Testis (tissue), 2 donors: ENCODE measurements at regions not wholly inside any gene's neighbourhood (a gene's known extent, or its start where the extent isn't known, plus 50 kb on each side); places are given as distances from the start of the nearest gene placed in this dataset.

Source experiments
- DNase-seq: peaks from one replicate; pipeline ENCODE4 v3.0.0-alpha.2; 2019
- H3K27ac ChIP-seq, 2 donors: fragments of 200-600 bp; sonication (generic); one replicate each; pipeline ENCODE4 v1.5.1; 2019
- H3K27me3 ChIP-seq: fragments of 200-600 bp; sonication (generic); one replicate; pipeline ENCODE4 v1.5.1; 2019
- H3K36me3 ChIP-seq: fragments of 200-600 bp; sonication (generic); one replicate; pipeline ENCODE4 v1.5.1; 2017; ENCODE audit warnings: low read depth; ENCODE audit errors: missing control alignments
- H3K4me1 ChIP-seq: fragments of 200-600 bp; sonication (generic); one replicate; pipeline ENCODE4 v1.5.1; 2019
- H3K4me3 ChIP-seq, 2 donors: fragments of 200-600 bp; sonication (generic); one replicate each; pipeline ENCODE4 v1.5.1; 2017 to 2019
- H3K9me3 ChIP-seq: fragments of 200-600 bp; sonication (generic); one replicate; pipeline ENCODE4 v1.5.1; 2017
- CTCF ChIP-seq, 3 experiments: fragments of 450-650 bp in 2 of 3; fragments of 200-600 bp in 1 of 3; sonication (generic) in 1 of 3; IDR thresholded peaks; one replicate each; pipeline ENCODE4 v1.5.1; 2016 to 2019; ENCODE audit warnings: antibody characterized with exemption in 3 of 3, mild to moderate bottlenecking in 2 of 3, moderate library complexity in 1 of 3
- POLR2A ChIP-seq: fragments of 450-650 bp; IDR thresholded peaks from one replicate; pipeline ENCODE4 v1.6.1; 2017; ENCODE audit warnings: antibody characterized with exemption, mild to moderate bottlenecking, moderate library complexity
- WGBS, 2 donors: methylation state at CpG; one replicate each; pipeline ENCODE4 v1.1.5; 2018; 5-methylcytosine and 5-hydroxymethylcytosine counted together
- intact Hi-C: fragments of 100-400 bp; cut with DNase I; formaldehyde crosslinking; loops from one replicate; pipeline ENCODE4 v1.15.1; 2023; ENCODE audit warnings: low total_unique reads

- TF ChIP-seq POLR2A (no peak), CTCF (IDR thresholded peaks at IDR 0.05) (no peak)
- no peaks in the 10 kb centered on the region for H3K36me3 ChIP-seq
Observed at GRCh38 chr2:193894081-193894480, 1699.3 kb upstream of the TMEFF2 start.

GRCh38 chr2:193891023-193891422 lies 1696.3 kb upstream of the TMEFF2 start:
- H3K4me1 ChIP-seq, result no peaks in the 10 kb centered on the region
- TF ChIP-seq CTCF (IDR thresholded peaks at IDR 0.05) (no peak), POLR2A (no peak)
- no peak for DNase-seq
- no peaks in the 10 kb centered on the region for H3K36me3 ChIP-seq
- no peak overlapping the region for H3K27ac ChIP-seq
- H3K4me3 ChIP-seq, result no peak overlapping the region
- no peaks in the 10 kb centered on the region for H3K27me3 ChIP-seq
- intact Hi-C loops, result no loop called here
- H3K9me3 ChIP-seq, result no peaks in the 10 kb centered on the region
- WGBS, 2 donors, result 83 to 90% methylated on average over 2 of the region's 2 CpGs

More at GRCh38 chr2:193894081-193894480, 1699.3 kb upstream of the TMEFF2 start:
- Histone ChIP-seq H3K9me3 (no peaks in the 10 kb centered on the region), H3K4me1 (no peaks in the 10 kb centered on the region), H3K4me3 (no peak overlapping the region), H3K27ac (no peak overlapping the region), H3K27me3 (no peaks in the 10 kb centered on the region)
- intact Hi-C loops, result no loop called here
- no peak for DNase-seq
- WGBS, 2 donors, result 69 to 76% methylated on average over 1 of the region's 1 CpG

GRCh38 chr2:193885419-193885818 lies 1690.7 kb upstream of the TMEFF2 start:
- H3K4me1 ChIP-seq, result no peaks in the 10 kb centered on the region
- no peak for DNase-seq
- H3K27me3 ChIP-seq, result no peaks in the 10 kb centered on the region
- 96 to 100% methylated on average over 1 of the region's 1 CpG for WGBS, 2 donors
- no peaks in the 10 kb centered on the region for H3K36me3 ChIP-seq
- H3K27ac ChIP-seq, result no peak overlapping the region
- intact Hi-C loops, result no loop called here
- TF ChIP-seq CTCF (IDR thresholded peaks at IDR 0.05) (no peak), POLR2A (no peak)
- H3K9me3 ChIP-seq, result no peaks in the 10 kb centered on the region
- H3K4me3 ChIP-seq, result no peak overlapping the region

GRCh38 chr2:193883820-193884219 lies 1689.1 kb upstream of the TMEFF2 start:
- Histone ChIP-seq H3K9me3 (no peaks in the 10 kb centered on the region), H3K27me3 (no peaks in the 10 kb centered on the region), H3K27ac (no peak overlapping the region), H3K4me1 (no peaks in the 10 kb centered on the region), H3K36me3 (no peaks in the 10 kb centered on the region), H3K4me3 (no peak overlapping the region)
- intact Hi-C loops, result no loop called here
- DNase-seq, result no peak
- TF ChIP-seq CTCF (IDR thresholded peaks at IDR 0.05) (no peak), POLR2A (no peak)

- TF ChIP-seq CTCF (IDR thresholded peaks at IDR 0.05), result no peak
- no peak for TF ChIP-seq POLR2A
- Histone ChIP-seq H3K27me3 (no peaks in the 10 kb centered on the region), H3K4me3 (no peak overlapping the region), H3K4me1 (no peaks in the 10 kb centered on the region), H3K36me3 (no peaks in the 10 kb centered on the region), H3K9me3 (no peaks in the 10 kb centered on the region), H3K27ac (no peak overlapping the region)
- WGBS, 2 donors, result 72 to 78% methylated on average over 5 of the region's 5 CpGs
- intact Hi-C loops, result no loop called here
- no peak for DNase-seq
Observed at GRCh38 chr2:193876980-193877379, 1682.2 kb upstream of the TMEFF2 start.
